ENCODE measurements at regions not wholly inside any gene's neighbourhood (a gene's known extent, or its start where the extent isn't known, plus 50 kb on each side); places are given as distances from the start of the nearest gene placed in this dataset.

DNA sequence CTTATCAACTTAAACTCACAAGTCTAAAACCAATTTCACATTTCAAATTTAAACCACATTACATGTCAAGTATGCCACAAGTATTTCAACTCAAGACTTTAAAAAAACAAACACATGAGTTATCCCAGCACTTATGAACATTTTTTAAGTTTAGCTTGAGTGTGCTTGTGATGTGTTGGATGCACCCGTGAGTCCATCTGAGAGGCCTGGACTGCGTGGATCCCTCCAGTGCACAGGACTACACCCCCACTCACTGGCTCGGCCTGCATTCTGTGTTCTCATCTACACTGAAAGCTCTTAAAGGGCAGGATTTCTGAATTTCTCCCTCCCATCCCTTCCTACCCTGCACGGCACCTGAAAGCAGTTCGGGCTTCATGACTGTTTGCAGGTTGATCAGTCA, 128.8 kb upstream of the CD93 start:
- H3K9me3 Mint-ChIP-seq = peaks cover 24% of the 10 kb centered on the region
- peaks cover 2% of the 10 kb centered on the region for H3K4me1 Mint-ChIP-seq
- no peak for DNase-seq (ENCODE audit: low spot score in 2 of 2, unreplicated experiment in 2 of 2)
- H3K27ac Mint-ChIP-seq = no peak overlapping the region
- no peak overlapping the region for H3K4me3 Mint-ChIP-seq
- H3K36me3 Mint-ChIP-seq = no peaks in the 10 kb centered on the region
- peaks cover 24% of the 10 kb centered on the region for H3K27me3 Mint-ChIP-seq (ENCODE audit: low read depth)
- TF ChIP-seq, protein P1, sequence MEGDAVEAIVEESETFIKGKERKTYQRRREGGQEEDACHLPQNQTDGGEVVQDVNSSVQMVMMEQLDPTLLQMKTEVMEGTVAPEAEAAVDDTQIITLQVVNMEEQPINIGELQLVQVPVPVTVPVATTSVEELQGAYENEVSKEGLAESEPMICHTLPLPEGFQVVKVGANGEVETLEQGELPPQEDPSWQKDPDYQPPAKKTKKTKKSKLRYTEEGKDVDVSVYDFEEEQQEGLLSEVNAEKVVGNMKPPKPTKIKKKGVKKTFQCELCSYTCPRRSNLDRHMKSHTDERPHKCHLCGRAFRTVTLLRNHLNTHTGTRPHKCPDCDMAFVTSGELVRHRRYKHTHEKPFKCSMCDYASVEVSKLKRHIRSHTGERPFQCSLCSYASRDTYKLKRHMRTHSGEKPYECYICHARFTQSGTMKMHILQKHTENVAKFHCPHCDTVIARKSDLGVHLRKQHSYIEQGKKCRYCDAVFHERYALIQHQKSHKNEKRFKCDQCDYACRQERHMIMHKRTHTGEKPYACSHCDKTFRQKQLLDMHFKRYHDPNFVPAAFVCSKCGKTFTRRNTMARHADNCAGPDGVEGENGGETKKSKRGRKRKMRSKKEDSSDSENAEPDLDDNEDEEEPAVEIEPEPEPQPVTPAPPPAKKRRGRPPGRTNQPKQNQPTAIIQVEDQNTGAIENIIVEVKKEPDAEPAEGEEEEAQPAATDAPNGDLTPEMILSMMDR (IDR thresholded peaks at IDR 0.05; ENCODE audit: unreplicated experiment) = no peak

DNA sequence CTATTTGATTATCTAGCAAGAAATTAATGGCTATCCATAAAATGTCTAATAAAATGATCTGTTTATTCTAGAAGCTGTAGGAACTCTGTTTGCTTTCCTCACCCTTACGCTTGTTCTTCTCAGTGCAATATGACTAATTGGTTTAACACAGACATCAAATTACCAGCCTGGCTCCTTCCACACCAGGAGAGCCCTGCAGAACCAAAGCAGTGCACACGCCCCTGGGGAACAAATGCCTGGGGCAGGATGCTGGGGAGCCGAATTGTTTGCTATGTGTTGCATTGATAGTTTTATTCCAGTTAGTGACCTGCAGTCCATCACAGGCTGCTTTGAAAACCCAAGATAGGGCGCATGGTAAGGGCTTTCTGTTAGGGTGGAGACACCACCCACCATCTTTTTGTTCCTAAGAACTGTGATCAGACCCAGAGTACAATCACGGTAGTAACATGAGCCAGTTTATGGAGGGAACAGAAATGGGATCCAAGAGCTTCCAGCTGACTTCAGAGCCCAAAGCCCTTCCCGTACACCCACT, 126.4 kb upstream of the CD93 start:
- Mint-ChIP-seq H3K27ac (no peak overlapping the region), H3K4me3 (no peak overlapping the region), H3K36me3 (no peaks in the 10 kb centered on the region), H3K27me3 (ENCODE audit: low read depth) (peaks cover 29% of the 10 kb centered on the region), H3K4me1 (peaks cover 2% of the 10 kb centered on the region), H3K9me3 (peaks cover 2% of the 10 kb centered on the region)
- TF ChIP-seq, protein P1 (IDR thresholded peaks at IDR 0.05; ENCODE audit: unreplicated experiment) = no peak
- no peak for DNase-seq (ENCODE audit: low spot score in 2 of 2, unreplicated experiment in 2 of 2)

DNA sequence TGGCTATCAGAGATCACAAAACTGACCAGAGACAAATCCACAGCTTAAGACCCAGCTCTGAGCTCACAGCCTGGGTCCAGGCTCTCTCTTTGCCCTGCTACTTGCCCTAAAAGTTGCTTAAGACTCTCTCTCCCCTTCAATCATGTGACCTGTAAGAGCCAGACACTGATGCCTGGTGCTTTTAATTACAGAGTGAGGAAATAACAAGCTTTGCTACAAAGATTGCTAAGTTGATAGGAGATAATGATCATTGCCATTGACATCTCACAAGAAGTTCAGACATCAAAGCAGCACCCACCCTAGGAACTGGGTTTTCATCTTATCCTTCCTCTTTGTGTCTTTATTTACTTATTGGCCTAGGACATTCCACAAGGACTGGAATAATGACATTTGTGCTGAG, 125.9 kb upstream of the CD93 start:
- no peaks in the 10 kb centered on the region for H3K9me3 Mint-ChIP-seq
- no peak for DNase-seq (ENCODE audit: low spot score in 2 of 2, unreplicated experiment in 2 of 2)
- H3K4me1 Mint-ChIP-seq = peaks cover 2% of the 10 kb centered on the region
- no peak overlapping the region for H3K4me3 Mint-ChIP-seq
- H3K27ac Mint-ChIP-seq = no peak overlapping the region
- H3K27me3 Mint-ChIP-seq (ENCODE audit: low read depth) = peaks cover 29% of the 10 kb centered on the region
- TF ChIP-seq, protein P1 (IDR thresholded peaks at IDR 0.05; ENCODE audit: unreplicated experiment) = no peak
- H3K36me3 Mint-ChIP-seq = no peaks in the 10 kb centered on the region

DNA sequence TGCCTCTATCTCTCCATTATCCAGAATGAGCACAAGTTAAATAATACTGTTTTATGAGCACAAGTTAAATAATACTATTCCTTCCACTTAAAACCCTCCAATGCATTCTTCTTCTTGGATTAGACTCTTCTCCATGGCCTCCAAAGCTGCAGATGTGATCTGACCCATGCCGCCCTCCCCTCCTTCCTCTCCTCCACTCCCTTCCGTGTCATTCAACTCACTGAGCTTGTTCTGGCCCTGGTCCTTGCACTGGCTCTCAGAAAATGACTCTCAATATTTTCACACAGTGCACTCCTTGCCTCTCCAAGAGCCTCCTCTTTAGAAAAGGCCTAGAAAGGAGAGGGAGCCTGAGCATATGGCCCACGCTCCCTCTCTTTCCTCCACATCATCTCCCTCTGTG, 125.0 kb upstream of the CD93 start:
- Mint-ChIP-seq H3K27me3 (ENCODE audit: low read depth) (peaks cover 33% of the 10 kb centered on the region), H3K36me3 (no peaks in the 10 kb centered on the region), H3K9me3 (no peaks in the 10 kb centered on the region), H3K4me3 (no peak overlapping the region), H3K27ac (no peak overlapping the region), H3K4me1 (peaks cover 2% of the 10 kb centered on the region)
- no peak for DNase-seq (ENCODE audit: low spot score in 2 of 2, unreplicated experiment in 2 of 2)
- TF ChIP-seq, protein P1 (IDR thresholded peaks at IDR 0.05; ENCODE audit: unreplicated experiment) = no peak

DNA sequence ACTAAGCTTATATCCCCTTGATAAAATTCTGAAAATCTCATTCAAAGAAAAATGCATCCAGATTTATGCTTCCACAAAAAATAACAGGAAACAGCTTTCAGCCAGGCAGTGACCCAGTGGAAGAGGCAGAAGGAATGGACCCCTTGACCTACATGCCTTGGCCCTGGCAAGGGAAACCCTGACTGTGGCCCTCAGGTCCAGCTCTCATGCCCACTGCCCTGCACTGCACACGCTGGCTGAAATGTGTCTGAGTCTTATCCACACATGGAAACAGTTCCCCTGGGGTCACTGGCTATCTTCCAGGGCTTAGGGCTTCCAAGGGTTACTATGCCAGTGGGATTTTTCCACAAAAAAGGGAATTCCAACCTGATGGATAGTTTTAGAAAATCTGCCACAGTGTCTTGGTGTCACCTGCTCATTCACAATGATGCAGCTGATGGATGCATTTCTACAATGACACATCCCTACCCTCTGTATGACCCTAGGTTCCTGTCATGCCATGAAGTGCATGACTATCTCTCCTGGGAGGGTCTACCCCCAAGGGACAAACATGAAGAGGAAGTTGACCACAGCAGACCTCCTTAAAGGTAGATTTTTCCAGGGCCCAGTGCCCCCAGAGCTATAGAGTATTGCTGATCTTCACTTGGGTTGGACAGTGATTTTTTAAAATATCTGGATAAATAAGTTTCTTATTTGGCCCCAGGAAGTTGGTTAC, 121.9 kb upstream of the CD93 start:
- Mint-ChIP-seq H3K27me3 (ENCODE audit: low read depth) (peaks cover 63% of the 10 kb centered on the region), H3K4me3 (no peak overlapping the region), H3K9me3 (no peaks in the 10 kb centered on the region), H3K27ac (no peak overlapping the region), H3K36me3 (no peaks in the 10 kb centered on the region), H3K4me1 (peaks cover 2% of the 10 kb centered on the region)
- DNase-seq (ENCODE audit: low spot score in 2 of 2, unreplicated experiment in 2 of 2) = no peak
- TF ChIP-seq, protein P1 (IDR thresholded peaks at IDR 0.05; ENCODE audit: unreplicated experiment) = no peak

Measured in mesothelial cell of epicardium (in vitro differentiated cells).